H1 (cell line): ENCODE measurements at regions not wholly inside any gene's neighbourhood (a gene's known extent, or its start where the extent isn't known, plus 50 kb on each side); places are given as distances from the start of the nearest gene placed in this dataset.

Experiments
- CTCF ChIA-PET: fragments of 300-600 bp; sonication (Branson Sonifier 250); formaldehyde crosslinking; loops from one replicate; lab custom pipeline; 2021; ENCODE audit not compliant: partially characterized antibody; lab: Charles Lee
- POLR2A ChIA-PET: fragments of 300-600 bp; sonication (Branson Sonifier 250); formaldehyde crosslinking; loops from one replicate; lab custom pipeline; 2021; ENCODE audit warnings: inconsistent platforms; ENCODE audit not compliant: partially characterized antibody; lab: Charles Lee
- DNase-seq, 2 experiments: peaks; one replicate each; pipeline versions ENCODE4 v3.0.0 to v3.0.0-alpha.2; 2010 to 2022; ENCODE audit warnings: low spot score in 2 of 2, low read depth in 1 of 2, mixed read lengths in 1 of 2
- FAIRE-seq: peaks from 2 replicates; lab custom pipeline; 2011; peaks lifted over from hg19 to GRCh38; lab: Jason Lieb, UNC
- H2AFZ ChIP-seq: 2 replicates; pipeline ENCODE4 v1.8.1; 2012; ENCODE audit warnings: low read length, inconsistent platforms
- H2AK5ac ChIP-seq: 2 replicates; pipeline ENCODE4 v1.6.1; 2013; ENCODE audit warnings: low read depth, low read length
- H2BK120ac ChIP-seq: replicated peaks from 2 replicates; pipeline ENCODE3; 2013; ENCODE audit warnings: low read depth, low read length, inconsistent platforms
- H2BK12ac ChIP-seq: 2 replicates; pipeline ENCODE4 v1.6.1; 2013; ENCODE audit warnings: low read depth, low read length
- H2BK15ac ChIP-seq: 2 replicates; pipeline ENCODE4 v1.6.1; 2013; ENCODE audit warnings: low read length
- H2BK20ac ChIP-seq: 2 replicates; pipeline ENCODE4 v1.6.1; 2013; ENCODE audit warnings: low read length
- H2BK5ac ChIP-seq: 2 replicates; pipeline ENCODE4 v1.6.1; 2013; ENCODE audit warnings: low read depth, low read length
- H3K14ac ChIP-seq: 2 replicates; pipeline ENCODE4 v1.6.1; 2013; ENCODE audit warnings: inconsistent platforms; ENCODE audit not compliant: insufficient read length
- H3K18ac ChIP-seq: 2 replicates; pipeline ENCODE4 v1.6.1; 2013; ENCODE audit warnings: low read length; ENCODE audit errors: extremely low read depth
- H3K23ac ChIP-seq: 2 replicates; pipeline ENCODE4 v1.6.1; 2013; ENCODE audit warnings: inconsistent platforms; ENCODE audit not compliant: insufficient read length
- H3K23me2 ChIP-seq: 2 replicates; pipeline ENCODE4 v1.6.1; 2013; ENCODE audit warnings: low read depth, low read length
- H3K27ac ChIP-seq: 2 replicates; pipeline ENCODE4 v1.6.1; 2011; ENCODE audit warnings: low read depth, low read length, inconsistent platforms
- H3K27me3 ChIP-seq, 4 experiments: replicated peaks in 1 of 4; 1 replicate in 1 of 4; 2 replicates in 3 of 4; pipeline versions ENCODE4 v1.6.1 to v1.8.1; 2011 to 2013; ENCODE audit warnings: low read length in 3 of 4, mild to moderate bottlenecking in 3 of 4, inconsistent platforms in 2 of 4, mixed read lengths in 2 of 4, moderate library complexity in 1 of 4; ENCODE audit not compliant: control insufficient read depth in 3 of 4, insufficient read depth in 3 of 4; ENCODE audit errors: extremely low read depth in 1 of 4
- H3K36me3 ChIP-seq, 4 experiments: 2 replicates each; pipeline versions ENCODE4 v1.6.1 to v1.8.1; 2011 to 2013; ENCODE audit warnings: mild to moderate bottlenecking in 4 of 4, low read length in 3 of 4, moderate library complexity in 2 of 4, control low read depth in 1 of 4, inconsistent platforms in 1 of 4; ENCODE audit not compliant: insufficient read depth in 4 of 4, control insufficient read depth in 2 of 4
- H3K4ac ChIP-seq: replicated peaks from 2 replicates; pipeline ENCODE3; 2013; ENCODE audit warnings: low read length, low read depth, mixed read lengths, inconsistent platforms; ENCODE audit not compliant: insufficient read length
- H3K4me1 ChIP-seq, 4 experiments: replicated peaks in 1 of 4; 1 replicate in 1 of 4; 2 replicates in 3 of 4; pipeline versions ENCODE4 v1.6.1 to v1.8.1; 2011 to 2013; ENCODE audit warnings: low read length in 3 of 4, inconsistent platforms in 2 of 4, mixed read lengths in 1 of 4; ENCODE audit not compliant: insufficient read depth in 4 of 4, control insufficient read depth in 3 of 4
- H3K4me2 ChIP-seq, 2 experiments: 2 replicates each; pipeline versions ENCODE4 v1.6.1 to v1.8.1; 2011 to 2013; ENCODE audit warnings: low read depth in 2 of 2, low read length in 2 of 2, control low read depth in 1 of 2, inconsistent platforms in 1 of 2, mild to moderate bottlenecking in 1 of 2; ENCODE audit not compliant: insufficient read depth in 1 of 2
- H3K4me3 ChIP-seq, 4 experiments: fragments of 200-600, 300-600 bp in 1 of 4; sonication (generic), shearing (Covaris generic), sonication (Bioruptor Twin) in 1 of 4; 2 replicates each; pipeline versions ENCODE4 v1.5.1 to v1.8.1; 2011 to 2016; ENCODE audit warnings: low read length in 4 of 4, low read depth in 3 of 4, control low read depth in 2 of 4, inconsistent platforms in 2 of 4, mild to moderate bottlenecking in 2 of 4, mixed read lengths in 1 of 4, moderate library complexity in 1 of 4; ENCODE audit not compliant: insufficient read depth in 2 of 4; ENCODE audit errors: extremely low read depth in 1 of 4
- H3K56ac ChIP-seq: replicated peaks from 2 replicates; pipeline ENCODE3; 2013; ENCODE audit warnings: low read depth, mild to moderate bottlenecking, mixed read lengths, low read length, inconsistent platforms; ENCODE audit not compliant: insufficient read length
- H3K79me1 ChIP-seq: 2 replicates; pipeline ENCODE4 v1.6.1; 2013; ENCODE audit warnings: low read depth, low read length, control low read depth
- H3K79me2 ChIP-seq, 2 experiments: 2 replicates each; pipeline versions ENCODE4 v1.6.1 to v1.8.1; 2012 to 2013; ENCODE audit warnings: low read length in 2 of 2, mild to moderate bottlenecking in 2 of 2, inconsistent platforms in 1 of 2; ENCODE audit not compliant: insufficient read depth in 2 of 2, control insufficient read depth in 1 of 2
- H3K9ac ChIP-seq, 4 experiments: replicated peaks in 1 of 4; 1 replicate in 1 of 4; 2 replicates in 3 of 4; pipeline versions ENCODE4 v1.6.1 to v1.8.1; 2011 to 2013; ENCODE audit warnings: low read depth in 3 of 4, low read length in 3 of 4, control low read depth in 2 of 4, mild to moderate bottlenecking in 2 of 4, moderate library complexity in 2 of 4, inconsistent platforms in 1 of 4; ENCODE audit errors: extremely low read depth in 1 of 4
- H3K9me3 ChIP-seq, 2 experiments: 2 replicates each; pipeline versions ENCODE4 v1.6.1 to v1.8.1; 2012 to 2013; ENCODE audit warnings: mild to moderate bottlenecking in 2 of 2, moderate library complexity in 2 of 2, control low read depth in 1 of 2, inconsistent platforms in 1 of 2, low read depth in 1 of 2, low read length in 1 of 2, mixed read lengths in 1 of 2; ENCODE audit not compliant: insufficient read depth in 2 of 2
- H4K20me1 ChIP-seq, 2 experiments: replicated peaks in 1 of 2; 2 replicates each; pipeline versions ENCODE3 to v1.8.1; 2011 to 2013; ENCODE audit warnings: inconsistent platforms in 2 of 2, low read length in 2 of 2, mild to moderate bottlenecking in 1 of 2; ENCODE audit not compliant: insufficient read depth in 2 of 2, control insufficient read depth in 1 of 2
- H4K5ac ChIP-seq: 2 replicates; pipeline ENCODE4 v1.6.1; 2013; ENCODE audit warnings: low read length, low read depth, mixed read lengths, inconsistent platforms; ENCODE audit not compliant: insufficient read length
- H4K8ac ChIP-seq: 2 replicates; pipeline ENCODE4 v1.8.0; 2013; ENCODE audit warnings: mild to moderate bottlenecking, moderate library complexity, low read length, inconsistent platforms; ENCODE audit not compliant: insufficient read depth; ENCODE audit errors: extremely low read depth
- H4K91ac ChIP-seq: replicated peaks from 2 replicates; pipeline ENCODE3; 2013; ENCODE audit warnings: low read length, mixed read lengths, inconsistent platforms; ENCODE audit not compliant: insufficient read length
- CHD7 ChIP-seq: fragments of 300-600 bp; sonication (generic); IDR thresholded peaks from 2 replicates; pipeline ENCODE4 v1.7.1; 2012; ENCODE audit warnings: low read length, moderate library complexity, mild to moderate bottlenecking, inconsistent platforms; ENCODE audit not compliant: insufficient replicate concordance
- WGBS, 2 experiments: shearing (Covaris generic) in 1 of 2; methylation state at CpG; one replicate each; pipeline versions ENCODE4 v1.1.6 to v1.1.7; 2013 to 2015; ENCODE audit warnings: low lambda C conversion rate in 2 of 2, mixed read lengths in 2 of 2, inconsistent platforms in 1 of 2, low coverage in 1 of 2, missing lambda C conversion rate in 1 of 2; ENCODE audit not compliant: insufficient replicate concordance in 2 of 2, insufficient coverage in 1 of 2, insufficient read length in 1 of 2; ENCODE audit errors: extremely low coverage in 1 of 2, missing lambda C conversion rate in 1 of 2; 5-methylcytosine and 5-hydroxymethylcytosine counted together

DNA sequence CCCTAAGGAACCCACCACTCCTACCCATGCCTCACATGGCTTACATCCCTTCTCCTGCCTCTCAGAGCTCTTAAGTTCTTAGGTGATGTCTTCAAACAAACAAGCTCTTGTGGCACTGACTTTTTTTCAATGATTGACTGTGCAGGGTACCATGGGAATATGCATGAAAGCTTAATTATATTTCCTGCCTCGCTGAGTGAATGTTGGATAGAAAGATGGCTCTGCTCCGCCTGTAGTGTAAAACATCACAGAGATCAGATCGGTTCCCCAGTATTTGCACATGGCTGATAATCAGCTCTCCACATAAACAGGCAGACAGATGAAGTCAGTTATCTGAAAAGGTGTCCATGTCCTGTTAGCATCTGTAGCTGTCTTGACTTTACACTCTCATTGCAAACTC is 820.8 kb downstream of the TDRD15 start:
- Histone ChIP-seq H4K5ac (no peak overlapping the region), H3K4me2 (no peak overlapping the region), H3K27ac (no peak overlapping the region), H2AK5ac (no peak overlapping the region), H2BK5ac (no peak overlapping the region), H3K9ac (no peak overlapping the region), H2BK120ac (no peak overlapping the region), H2BK20ac (no peak overlapping the region), H3K23me2 (no peaks in the 10 kb centered on the region), H4K20me1 (no peaks in the 10 kb centered on the region), H4K91ac (no peak overlapping the region), H3K9me3 (no peaks in the 10 kb centered on the region), H3K79me1 (no peaks in the 10 kb centered on the region), H3K23ac (no peak overlapping the region), H2AFZ (0 out of 2 replicates have a peak overlapping the region, but pooled peaks have one; percentile 53), H2BK15ac (no peak overlapping the region), H3K36me3 (no peaks in the 10 kb centered on the region), H3K4me3 (no peak overlapping the region), H3K79me2 (no peaks in the 10 kb centered on the region), H3K4ac (no peak overlapping the region), H3K14ac (no peak overlapping the region), H4K8ac (no peak overlapping the region), H2BK12ac (no peak overlapping the region), H3K18ac (no peak overlapping the region), H3K56ac (no peak overlapping the region), H3K4me1 (no peaks in the 10 kb centered on the region), H3K27me3 (no peaks in the 10 kb centered on the region)
- FAIRE-seq (no peak), DNase-seq (no peak)
- CTCF ChIA-PET = interaction anchor here (0.6 kb wide), 1 partner anchor 189 kb away, joined by 3 read pairs; no protein-coding TSS in a partner anchor
- POLR2A ChIA-PET = no interaction called here
- WGBS, 2 experiments = 97% methylated on average over 3 of the region's 3 CpGs; no CpG with 5 or more reads in 1 of the 2 experiments
- TF ChIP-seq CHD7 = no peak
